ENCODE measurements at regions not wholly inside any gene's neighbourhood (a gene's known extent, or its start where the extent isn't known, plus 50 kb on each side); places are given as distances from the start of the nearest gene placed in this dataset.

- no peak overlapping the region for H3K27ac Mint-ChIP-seq (ENCODE audit: unreplicated experiment)
- no peaks in the 10 kb centered on the region for H3K27me3 Mint-ChIP-seq (ENCODE audit: low read depth, unreplicated experiment)
- H3K36me3 Mint-ChIP-seq (ENCODE audit: low read depth, unreplicated experiment): no peaks in the 10 kb centered on the region
- no peak for FAIRE-seq
- Histone ChIP-seq H3K4me2 (ENCODE audit: low read length) (no peak overlapping the region), H3K36me3 (ENCODE audit: insufficient read depth, low read length) (no peaks in the 10 kb centered on the region), H3K27me3 (ENCODE audit: insufficient read depth, low read length) (no peaks in the 10 kb centered on the region), H4K20me1 (ENCODE audit: insufficient read depth, low read length) (no peaks in the 10 kb centered on the region), H2AFZ (ENCODE audit: low read depth, low read length) (no peak overlapping the region), H3K79me2 (ENCODE audit: insufficient read depth, low read length) (no peaks in the 10 kb centered on the region), H3K4me3 (ENCODE audit: insufficient read depth, low read depth, low read length) (no peak overlapping the region), H3K9me3 (ENCODE audit: insufficient read depth, low read depth, low read length) (no peaks in the 10 kb centered on the region), H3K4me1 (ENCODE audit: insufficient read depth, low read length) (no peaks in the 10 kb centered on the region), H3K27ac (ENCODE audit: low read depth, low read length) (no peak overlapping the region), H3K9ac (ENCODE audit: low read length) (no peak overlapping the region)
- TF ChIP-seq CTCF (IDR thresholded peaks at IDR 0.05; ENCODE audit: insufficient read depth, low read depth, low read length): no peak
- TF ChIP-seq EZH2 (IDR thresholded peaks at IDR 0.05; ENCODE audit: insufficient read depth, low read length): no peak
- no peaks in the 10 kb centered on the region for H3K9me3 Mint-ChIP-seq (ENCODE audit: unreplicated experiment)
- no peak overlapping the region for H3K4me3 Mint-ChIP-seq (ENCODE audit: unreplicated experiment)
- H3K4me1 Mint-ChIP-seq (ENCODE audit: low read depth, unreplicated experiment): no peaks in the 10 kb centered on the region
- no peak for DNase-seq (ENCODE audit: low read depth)
These were observed 265.2 kb downstream of the FBXO8 start for GRCh38 chr4:174018236-174018635.

- Histone ChIP-seq H3K4me3 (ENCODE audit: insufficient read depth, low read depth, low read length) (no peak overlapping the region), H3K4me2 (ENCODE audit: low read length) (no peak overlapping the region), H2AFZ (ENCODE audit: low read depth, low read length) (no peak overlapping the region), H3K9ac (ENCODE audit: low read length) (no peak overlapping the region), H3K4me1 (ENCODE audit: insufficient read depth, low read length) (no peaks in the 10 kb centered on the region), H3K27ac (ENCODE audit: low read depth, low read length) (no peak overlapping the region), H3K36me3 (ENCODE audit: insufficient read depth, low read length) (no peaks in the 10 kb centered on the region), H3K9me3 (ENCODE audit: insufficient read depth, low read depth, low read length) (no peaks in the 10 kb centered on the region), H3K79me2 (ENCODE audit: insufficient read depth, low read length) (no peaks in the 10 kb centered on the region), H4K20me1 (ENCODE audit: insufficient read depth, low read length) (no peaks in the 10 kb centered on the region), H3K27me3 (ENCODE audit: insufficient read depth, low read length) (no peaks in the 10 kb centered on the region)
- no peaks in the 10 kb centered on the region for H3K4me1 Mint-ChIP-seq (ENCODE audit: low read depth, unreplicated experiment)
- no peak overlapping the region for H3K27ac Mint-ChIP-seq (ENCODE audit: unreplicated experiment)
- H3K36me3 Mint-ChIP-seq (ENCODE audit: low read depth, unreplicated experiment): no peaks in the 10 kb centered on the region
- no peak for DNase-seq (ENCODE audit: low read depth)
- no peaks in the 10 kb centered on the region for H3K9me3 Mint-ChIP-seq (ENCODE audit: unreplicated experiment)
- no peak for FAIRE-seq
- no peaks in the 10 kb centered on the region for H3K27me3 Mint-ChIP-seq (ENCODE audit: low read depth, unreplicated experiment)
- TF ChIP-seq CTCF (IDR thresholded peaks at IDR 0.05; ENCODE audit: insufficient read depth, low read depth, low read length) (no peak), EZH2 (IDR thresholded peaks at IDR 0.05; ENCODE audit: insufficient read depth, low read length) (no peak)
- no peak overlapping the region for H3K4me3 Mint-ChIP-seq (ENCODE audit: unreplicated experiment)
These were observed 267.2 kb downstream of the FBXO8 start for GRCh38 chr4:174016251-174016650.

GRCh38 chr4:174012886-174013259, 270.6 kb downstream of the FBXO8 start:
- Histone ChIP-seq H3K79me2 (ENCODE audit: insufficient read depth, low read length) (no peaks in the 10 kb centered on the region), H3K4me3 (ENCODE audit: insufficient read depth, low read depth, low read length) (no peak overlapping the region), H3K36me3 (ENCODE audit: insufficient read depth, low read length) (no peaks in the 10 kb centered on the region), H4K20me1 (ENCODE audit: insufficient read depth, low read length) (no peaks in the 10 kb centered on the region), H3K9ac (ENCODE audit: low read length) (no peak overlapping the region), H3K27ac (ENCODE audit: low read depth, low read length) (no peak overlapping the region), H3K27me3 (ENCODE audit: insufficient read depth, low read length) (no peaks in the 10 kb centered on the region), H2AFZ (ENCODE audit: low read depth, low read length) (no peak overlapping the region), H3K4me1 (ENCODE audit: insufficient read depth, low read length) (no peaks in the 10 kb centered on the region), H3K4me2 (ENCODE audit: low read length) (no peak overlapping the region), H3K9me3 (ENCODE audit: insufficient read depth, low read depth, low read length) (no peaks in the 10 kb centered on the region)
- TF ChIP-seq CTCF (IDR thresholded peaks at IDR 0.05; ENCODE audit: insufficient read depth, low read depth, low read length) (no peak), EZH2 (IDR thresholded peaks at IDR 0.05; ENCODE audit: insufficient read depth, low read length) (no peak)
- Mint-ChIP-seq H3K4me3 (ENCODE audit: unreplicated experiment) (no peak overlapping the region), H3K36me3 (ENCODE audit: low read depth, unreplicated experiment) (no peaks in the 10 kb centered on the region), H3K27ac (ENCODE audit: unreplicated experiment) (no peak overlapping the region), H3K4me1 (ENCODE audit: low read depth, unreplicated experiment) (no peaks in the 10 kb centered on the region), H3K9me3 (ENCODE audit: unreplicated experiment) (no peaks in the 10 kb centered on the region), H3K27me3 (ENCODE audit: low read depth, unreplicated experiment) (no peaks in the 10 kb centered on the region)
- DNase-seq (ENCODE audit: low read depth) (no peak), FAIRE-seq (no peak)
